RWPE2 (cell line): ENCODE measurements at regions not wholly inside any gene's neighbourhood (a gene's known extent, or its start where the extent isn't known, plus 50 kb on each side); places are given as distances from the start of the nearest gene placed in this dataset.

ENCODE experiments used
- ATAC-seq: fragments of 200-7000 bp; cut with Tn5 transposase; 3 replicates; pipeline ENCODE4 v1.9.1; 2021; ENCODE audit warnings: low read depth
- DNase-seq: peaks from one replicate; pipeline ENCODE4 v3.0.0-alpha.2; 2020; ENCODE audit warnings: low spot score
- H3K27ac ChIP-seq: fragments of 450-650 bp; 2 replicates; pipeline ENCODE4 v1.5.1; 2017; ENCODE audit warnings: mild to moderate bottlenecking; ENCODE audit not compliant: poor library complexity, severe bottlenecking
- H3K27me3 ChIP-seq: fragments of 250-450 bp; sonication (Bioruptor Pico); 2 replicates; pipeline ENCODE4 v1.5.1; 2021; ENCODE audit warnings: mild to moderate bottlenecking, moderate library complexity; ENCODE audit not compliant: insufficient read depth, poor library complexity, severe bottlenecking
- H3K36me3 ChIP-seq: fragments of 250-450 bp; sonication (Bioruptor Pico); 2 replicates; pipeline ENCODE4 v1.5.1; 2020; ENCODE audit warnings: low read depth, mild to moderate bottlenecking, moderate library complexity
- H3K4me1 ChIP-seq: fragments of 250-450 bp; sonication (Bioruptor Pico); 2 replicates; pipeline ENCODE4 v1.5.1; 2021; ENCODE audit warnings: mild to moderate bottlenecking, moderate library complexity; ENCODE audit not compliant: insufficient read depth, poor library complexity, severe bottlenecking
- H3K4me3 ChIP-seq: fragments of 250-450 bp; sonication (Bioruptor Pico); 2 replicates; pipeline ENCODE4 v1.5.1; 2021; ENCODE audit warnings: mild to moderate bottlenecking, moderate library complexity; ENCODE audit not compliant: severe bottlenecking
- H3K9me3 ChIP-seq: fragments of 250-450 bp; sonication (Bioruptor Pico); 2 replicates; pipeline ENCODE4 v1.5.1; 2021; ENCODE audit warnings: mild to moderate bottlenecking, moderate library complexity; ENCODE audit not compliant: severe bottlenecking
- TF ChIP-seq, protein P1 (sequence below): fragments of 450-650 bp; IDR thresholded peaks from one replicate; pipeline ENCODE4 v1.5.1; 2017; ENCODE audit warnings: mild to moderate bottlenecking, moderate library complexity; ENCODE audit not compliant: poor library complexity, severe bottlenecking

- TF ChIP-seq, protein P1, sequence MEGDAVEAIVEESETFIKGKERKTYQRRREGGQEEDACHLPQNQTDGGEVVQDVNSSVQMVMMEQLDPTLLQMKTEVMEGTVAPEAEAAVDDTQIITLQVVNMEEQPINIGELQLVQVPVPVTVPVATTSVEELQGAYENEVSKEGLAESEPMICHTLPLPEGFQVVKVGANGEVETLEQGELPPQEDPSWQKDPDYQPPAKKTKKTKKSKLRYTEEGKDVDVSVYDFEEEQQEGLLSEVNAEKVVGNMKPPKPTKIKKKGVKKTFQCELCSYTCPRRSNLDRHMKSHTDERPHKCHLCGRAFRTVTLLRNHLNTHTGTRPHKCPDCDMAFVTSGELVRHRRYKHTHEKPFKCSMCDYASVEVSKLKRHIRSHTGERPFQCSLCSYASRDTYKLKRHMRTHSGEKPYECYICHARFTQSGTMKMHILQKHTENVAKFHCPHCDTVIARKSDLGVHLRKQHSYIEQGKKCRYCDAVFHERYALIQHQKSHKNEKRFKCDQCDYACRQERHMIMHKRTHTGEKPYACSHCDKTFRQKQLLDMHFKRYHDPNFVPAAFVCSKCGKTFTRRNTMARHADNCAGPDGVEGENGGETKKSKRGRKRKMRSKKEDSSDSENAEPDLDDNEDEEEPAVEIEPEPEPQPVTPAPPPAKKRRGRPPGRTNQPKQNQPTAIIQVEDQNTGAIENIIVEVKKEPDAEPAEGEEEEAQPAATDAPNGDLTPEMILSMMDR = no peak
Observed at GRCh38 chr2:236718207-236718992, 148.8 kb downstream of the ACKR3 start.

GRCh38 chr2:236719192-236719635, 149.6 kb downstream of the ACKR3 start:
- no peaks in the 10 kb centered on the region for H3K27me3 ChIP-seq
- TF ChIP-seq, protein P1 = no peak
- no peak overlapping the region for H3K4me3 ChIP-seq
- ATAC-seq (no peak), DNase-seq (no peak)
- H3K36me3 ChIP-seq = no peaks in the 10 kb centered on the region
- peaks cover 23% of the 10 kb centered on the region for H3K4me1 ChIP-seq
- H3K9me3 ChIP-seq = no peaks in the 10 kb centered on the region
- H3K27ac ChIP-seq = no peak overlapping the region

More at GRCh38 chr2:236718207-236718992, 148.8 kb downstream of the ACKR3 start:
- ATAC-seq = peak; percentile 42; the same call in 1 of the 3 replicates
- no peak for DNase-seq
- no peaks in the 10 kb centered on the region for H3K27me3 ChIP-seq
- H3K36me3 ChIP-seq = no peaks in the 10 kb centered on the region
- H3K27ac ChIP-seq = no peak overlapping the region
- H3K4me3 ChIP-seq = no peak overlapping the region
- no peaks in the 10 kb centered on the region for H3K9me3 ChIP-seq
- H3K4me1 ChIP-seq = peaks cover 26% of the 10 kb centered on the region

DNA sequence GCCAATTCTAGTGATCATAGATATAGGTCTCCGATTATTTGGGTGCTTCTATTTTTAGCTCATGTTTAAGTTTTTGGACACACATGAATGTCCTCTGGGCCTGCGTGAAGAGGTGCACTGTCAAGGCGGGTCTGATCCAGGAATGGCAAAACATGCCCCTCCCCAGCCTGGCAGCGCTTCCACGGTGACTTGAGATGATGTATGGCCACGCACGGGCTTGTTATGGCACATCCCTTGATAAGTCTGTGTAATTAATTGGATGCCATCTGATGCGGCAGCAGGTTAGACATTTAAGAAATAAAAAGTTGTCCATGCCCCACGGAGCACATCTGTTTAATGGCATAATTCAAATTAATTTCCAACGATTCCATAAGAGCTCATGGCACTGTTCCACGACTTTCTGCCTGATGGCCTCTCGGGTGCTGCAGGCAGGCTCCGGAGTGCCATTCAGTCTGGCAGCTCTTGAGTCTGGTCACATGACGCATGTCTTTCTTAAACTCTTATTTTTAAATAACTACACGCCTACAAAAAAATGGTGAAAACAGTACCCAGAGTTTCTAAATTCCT, 151.4 kb downstream of the ACKR3 start:
- H3K4me1 ChIP-seq = peaks cover 22% of the 10 kb centered on the region
- no peak overlapping the region for H3K4me3 ChIP-seq
- no peaks in the 10 kb centered on the region for H3K9me3 ChIP-seq
- TF ChIP-seq, protein P1 = no peak
- H3K27ac ChIP-seq = no peak overlapping the region
- no peaks in the 10 kb centered on the region for H3K36me3 ChIP-seq
- DNase-seq (no peak), ATAC-seq (peak; percentile 58; the same call in 2 of the 3 replicates)
- H3K27me3 ChIP-seq = no peaks in the 10 kb centered on the region

- DNase-seq = no peak
- peaks cover 13% of the 10 kb centered on the region for H3K4me1 ChIP-seq
- no peaks in the 10 kb centered on the region for H3K27me3 ChIP-seq
- H3K9me3 ChIP-seq = no peaks in the 10 kb centered on the region
- ATAC-seq = no peak
- H3K4me3 ChIP-seq = no peak overlapping the region
- no peak overlapping the region for H3K27ac ChIP-seq
- no peaks in the 10 kb centered on the region for H3K36me3 ChIP-seq
- TF ChIP-seq, protein P1 = no peak
Observed at GRCh38 chr2:236724200-236724599, 154.6 kb downstream of the ACKR3 start.
